Iris pigment epithelial cell (primary cell): ENCODE measurements at regions not wholly inside any gene's neighbourhood (a gene's known extent, or its start where the extent isn't known, plus 50 kb on each side); places are given as distances from the start of the nearest gene placed in this dataset.
A peak's percentile ranks its signal among the peaks of the same experiment; 100 is the strongest.
"Not testable (repeated sequence)": the region's sequence is repeated elsewhere in the genome, so short reads cannot be mapped to it uniquely, and the experiment has no call there.

Experiments used
- DNase-seq: peaks from one replicate; pipeline ENCODE4 v3.0.0-alpha.2; 2011; ENCODE audit warnings: low read depth

- DNase-seq, result not testable (repeated sequence)
These were observed 414.8 kb upstream of the SYNCRIP start for GRCh38 chr6:86057293-86057980.

DNA sequence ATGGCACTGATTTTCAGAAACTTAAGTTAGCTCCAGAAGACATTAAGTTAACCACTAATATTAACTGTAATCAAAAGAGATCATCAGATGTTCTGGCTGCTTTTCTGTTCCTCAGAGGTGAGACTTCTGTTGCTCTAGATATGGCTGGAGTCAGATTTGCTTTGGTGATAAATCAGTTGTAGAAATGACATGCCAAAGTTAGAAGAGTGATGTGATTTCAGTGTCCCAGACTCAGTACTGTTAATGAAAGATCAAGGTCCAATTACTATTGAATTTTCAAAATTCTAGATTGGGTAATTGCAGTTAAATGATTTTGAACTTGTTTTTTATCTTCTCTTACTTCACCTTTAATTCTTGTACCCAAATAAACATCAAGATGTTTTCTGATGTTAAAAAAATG lies 402.4 kb upstream of the SYNCRIP start:
- no peak for DNase-seq

DNA sequence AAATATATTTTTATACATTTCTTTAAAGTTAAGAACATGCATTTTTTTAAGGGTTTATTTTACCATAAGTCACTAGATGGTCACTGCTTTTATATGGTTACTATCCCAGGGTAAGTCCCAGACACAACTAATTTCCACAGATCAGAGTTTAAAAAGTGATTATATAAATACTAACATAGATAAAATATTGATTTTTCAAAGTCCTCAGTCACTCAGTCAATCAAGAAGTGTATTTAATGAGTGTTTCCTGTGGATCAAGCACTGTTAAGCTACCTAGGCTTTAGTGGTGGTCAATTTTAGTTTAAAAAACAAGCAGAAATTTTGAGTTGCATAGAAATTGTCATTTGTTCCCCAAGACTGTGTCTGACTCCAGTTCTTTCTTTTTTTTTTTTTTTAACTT lies 399.5 kb upstream of the SYNCRIP start:
- DNase-seq, result no peak

- no peak for DNase-seq
These were observed 389.0 kb upstream of the SYNCRIP start for GRCh38 chr6:86031713-86032112.

DNA sequence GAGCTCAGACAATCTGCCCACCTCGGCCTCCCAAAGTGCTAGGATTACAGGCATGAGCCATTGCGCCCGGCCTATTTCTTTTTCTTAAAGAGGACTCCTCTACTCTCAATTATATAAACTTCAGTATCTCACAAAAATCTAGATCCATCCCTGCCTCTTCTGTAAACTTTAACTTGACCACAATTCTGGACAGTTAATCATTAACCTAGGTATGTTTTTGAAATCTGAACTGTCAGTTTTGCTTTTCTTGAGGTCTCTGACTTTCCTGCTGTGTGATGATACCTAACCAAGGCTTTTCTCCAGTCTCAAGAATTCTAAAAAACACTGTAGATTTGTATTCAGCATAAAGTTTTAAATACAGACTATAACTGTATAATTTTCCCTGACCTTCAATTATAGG lies 388.2 kb upstream of the SYNCRIP start:
- DNase-seq, result no peak

DNA sequence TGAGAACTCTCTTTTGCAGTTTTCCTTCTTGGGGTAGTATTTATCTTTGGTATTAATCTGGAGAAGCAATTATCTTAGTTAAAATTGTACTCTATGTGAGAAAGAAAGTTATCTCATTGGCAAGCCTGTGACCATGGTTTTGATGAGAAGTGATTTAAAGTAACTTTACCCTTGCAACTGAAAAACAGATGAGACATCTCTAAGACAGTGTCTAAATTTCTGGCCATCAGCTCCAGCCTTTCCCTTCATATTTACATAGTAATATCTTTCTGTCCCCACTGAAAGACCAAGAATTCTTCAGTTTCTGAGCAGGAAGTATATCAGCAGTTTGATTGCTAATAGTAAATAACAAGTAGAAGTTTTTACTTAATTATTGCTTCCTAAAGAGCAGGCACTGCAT lies 386.1 kb upstream of the SYNCRIP start:
- DNase-seq, result no peak

GRCh38 chr6:86026890-86027289 lies 384.2 kb upstream of the SYNCRIP start:
- not testable (repeated sequence) for DNase-seq

DNA sequence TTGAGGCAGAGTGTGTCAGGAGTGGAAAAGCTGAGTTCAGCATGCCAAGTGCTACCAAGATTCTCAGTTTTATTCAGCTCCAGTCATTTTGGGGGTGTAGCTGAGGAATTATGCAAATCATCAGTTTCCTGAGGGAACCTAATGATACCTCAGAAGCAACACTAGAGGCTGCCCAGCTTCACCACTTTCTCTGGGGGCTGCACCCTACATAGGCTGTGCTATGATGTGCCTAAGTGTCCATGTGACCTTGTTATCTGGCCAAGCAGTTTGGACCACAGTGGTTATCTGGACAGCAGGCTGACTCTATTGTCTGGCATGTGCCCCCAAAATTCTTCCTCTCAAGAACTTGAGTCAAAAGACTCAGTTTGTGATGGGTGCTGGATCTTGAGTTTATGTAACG lies 374.6 kb upstream of the SYNCRIP start:
- no peak for DNase-seq

- DNase-seq, result no peak
These were observed 373.9 kb upstream of the SYNCRIP start for GRCh38 chr6:86016567-86016966.

GRCh38 chr6:86016077-86016476 lies 373.4 kb upstream of the SYNCRIP start:
- no peak for DNase-seq

DNA sequence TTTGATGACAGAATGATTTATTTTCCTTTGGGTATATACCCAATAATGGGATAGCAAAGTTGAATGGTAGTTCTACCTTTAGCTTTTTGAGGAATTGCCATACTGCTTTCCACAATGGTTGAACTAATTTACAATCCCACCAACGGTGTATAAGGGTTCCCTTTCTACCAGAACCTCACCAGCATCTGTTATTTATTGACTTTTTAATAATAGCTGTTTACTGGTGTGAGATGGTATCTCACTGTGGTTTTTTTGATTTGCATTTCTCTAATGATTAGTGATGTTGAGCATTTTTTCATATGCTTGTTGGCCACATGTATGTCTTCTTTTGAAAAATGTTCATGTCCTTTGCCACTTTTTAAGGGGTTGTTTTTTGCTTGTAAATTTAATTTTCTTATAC lies 370.3 kb upstream of the SYNCRIP start:
- DNase-seq, result not testable (repeated sequence)

DNA sequence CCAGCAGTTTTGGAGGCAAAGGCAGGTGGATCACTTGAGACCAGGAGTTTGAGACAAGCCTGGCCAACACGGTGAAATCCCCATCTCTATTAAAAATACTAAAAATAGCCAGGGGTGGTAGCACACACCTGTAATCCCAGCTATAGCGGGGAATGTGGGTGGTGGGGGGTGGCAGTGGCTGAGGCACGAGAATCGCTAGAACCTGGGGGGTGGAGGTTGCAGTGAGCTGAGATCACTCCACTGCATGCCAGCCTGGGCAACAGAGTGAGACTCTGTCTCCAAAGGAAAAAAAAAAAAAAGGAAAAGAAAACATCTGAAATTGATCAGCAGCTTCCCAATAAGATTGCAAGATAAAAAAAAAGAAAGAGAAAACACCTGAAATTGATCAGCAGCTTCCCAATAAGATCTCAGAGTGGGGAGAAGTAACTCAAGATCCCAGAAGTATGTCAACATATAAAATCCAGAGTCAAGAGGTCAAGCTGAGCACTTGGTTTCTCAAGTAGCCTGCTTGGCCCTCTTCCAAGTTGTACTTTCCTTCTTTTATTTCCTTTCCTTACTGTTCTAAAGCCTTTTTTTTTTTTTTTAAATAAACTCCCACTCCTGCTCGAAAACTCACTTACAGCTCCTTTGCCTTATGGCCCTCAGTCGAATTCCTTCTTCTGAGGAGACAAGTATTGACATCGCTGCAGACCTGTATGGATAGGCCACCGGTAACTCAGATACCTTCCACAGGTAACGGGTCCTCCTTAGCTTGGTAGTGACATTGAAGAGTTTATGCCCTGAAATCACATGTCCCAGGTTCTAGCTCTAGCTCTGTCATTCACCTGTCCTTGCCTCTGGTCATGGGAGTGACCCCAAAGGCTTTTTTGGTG lies 368.5 kb upstream of the SYNCRIP start:
- peak; percentile 1 for DNase-seq

- DNase-seq, result no peak
These were observed 354.5 kb upstream of the SYNCRIP start for GRCh38 chr6:85997206-85997605.

GRCh38 chr6:85996034-85996375 lies 353.3 kb upstream of the SYNCRIP start:
- no peak for DNase-seq

GRCh38 chr6:85995339-85996033 lies 352.8 kb upstream of the SYNCRIP start:
- no peak for DNase-seq

- DNase-seq, result no peak
These were observed 344.0 kb upstream of the SYNCRIP start for GRCh38 chr6:85986681-85987080.

DNA sequence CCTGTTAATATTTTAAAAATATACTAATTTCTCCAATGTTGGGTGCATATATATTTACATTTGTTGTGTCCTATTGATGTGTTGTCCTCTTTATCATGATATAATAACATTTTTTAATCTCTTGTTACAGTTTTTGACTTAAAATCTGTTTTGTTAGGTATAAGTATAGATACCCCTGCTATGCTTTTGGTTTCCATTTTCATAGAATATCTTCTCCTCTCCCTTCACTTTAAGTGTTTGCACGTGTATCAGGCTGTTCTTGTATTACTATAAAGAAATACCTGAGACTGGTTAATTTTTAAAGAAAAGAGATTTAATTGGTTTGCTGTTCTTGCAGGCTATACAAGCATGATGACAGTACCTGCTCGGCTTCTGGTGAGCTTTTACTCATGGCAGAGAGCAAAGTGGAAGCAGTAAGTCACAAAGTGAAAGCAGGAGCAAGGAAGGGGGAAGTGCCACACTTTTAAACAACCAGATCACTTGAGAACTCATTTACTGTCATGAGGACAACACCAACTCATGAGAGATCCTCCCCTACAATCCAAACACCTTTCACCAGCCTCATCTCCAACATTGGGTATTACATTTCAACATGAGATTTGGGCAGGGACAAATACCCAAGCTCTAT lies 340.5 kb upstream of the SYNCRIP start:
- DNase-seq, result no peak

- no peak for DNase-seq
These were observed 335.0 kb upstream of the SYNCRIP start for GRCh38 chr6:85977661-85978060.

DNA sequence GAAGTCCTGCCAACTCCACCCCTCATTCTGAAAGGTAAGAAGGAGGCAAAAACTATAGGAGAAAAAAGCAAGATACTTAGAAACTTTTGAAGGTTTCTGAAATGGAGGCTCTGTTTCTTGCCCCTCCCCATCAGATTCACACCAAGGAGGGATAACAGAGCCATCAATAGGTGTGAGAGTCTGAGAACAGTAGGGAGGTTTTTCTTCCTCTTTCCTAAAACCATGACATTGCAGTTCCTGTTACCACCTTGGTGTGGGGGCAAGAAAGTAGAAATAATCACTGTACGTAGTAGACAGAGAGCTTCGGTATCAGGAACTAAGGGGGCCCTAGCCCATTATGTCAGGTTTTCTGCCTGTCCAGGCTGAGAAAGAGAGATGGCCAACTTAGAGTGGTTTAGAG lies 333.3 kb upstream of the SYNCRIP start:
- DNase-seq, result no peak

- DNase-seq, result no peak
These were observed 328.6 kb upstream of the SYNCRIP start for GRCh38 chr6:85971238-85971637.

DNA sequence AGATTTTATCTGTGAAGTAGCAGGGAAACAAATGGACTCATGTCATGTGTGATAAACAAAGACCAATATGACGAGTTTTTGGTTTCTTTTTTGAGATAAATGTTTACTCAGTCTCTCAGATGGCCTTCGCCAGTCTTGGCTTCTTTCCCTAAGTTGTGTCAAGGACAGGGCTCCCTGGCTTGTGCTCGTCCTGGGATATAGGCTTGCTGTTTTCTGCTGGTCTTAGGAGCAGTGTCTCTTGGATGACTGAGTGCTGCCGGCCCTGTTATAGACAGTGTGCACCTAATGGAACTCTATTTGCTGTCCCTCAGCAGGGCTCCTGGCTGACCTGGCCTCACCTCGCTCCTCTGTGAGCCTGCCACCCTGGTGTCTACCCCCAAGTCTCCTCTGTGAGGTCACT lies 324.1 kb upstream of the SYNCRIP start:
- DNase-seq, result no peak

DNA sequence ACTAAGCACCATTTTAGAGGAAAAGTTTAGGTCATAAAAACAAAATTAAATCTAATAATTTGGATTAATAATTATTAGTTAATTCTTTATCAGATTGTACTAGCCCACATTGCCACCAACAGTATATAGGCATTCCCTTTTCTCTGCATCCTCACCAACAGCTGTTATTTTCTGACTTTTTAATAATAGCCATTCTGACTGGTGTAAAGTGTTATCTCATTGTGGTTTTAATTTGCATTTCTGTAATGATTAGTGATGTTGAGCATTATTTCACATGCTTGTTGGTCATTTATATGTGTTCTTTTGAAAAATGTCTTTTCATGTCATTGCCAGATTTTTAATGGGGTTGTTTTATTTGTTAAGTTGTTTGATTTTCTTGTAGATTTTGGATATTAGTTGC lies 319.1 kb upstream of the SYNCRIP start:
- no peak for DNase-seq

GRCh38 chr6:85961125-85961524 lies 318.4 kb upstream of the SYNCRIP start:
- DNase-seq, result no peak
